Upper lobe of right lung (tissue), 1 donor: ENCODE measurements at regions not wholly inside any gene's neighbourhood (a gene's known extent, or its start where the extent isn't known, plus 50 kb on each side); places are given as distances from the start of the nearest gene placed in this dataset.
"Not testable (repeated sequence)": the region's sequence is repeated elsewhere in the genome, so short reads cannot be mapped to it uniquely, and the experiment has no call there.

Experiments used
- ATAC-seq: fragments of 200-7000 bp; cut with Tn5 transposase; one replicate; pipeline ENCODE4 v1.9.1; 2020; ENCODE audit warnings: mild to moderate bottlenecking, moderate library complexity
- DNase-seq: peaks from one replicate; pipeline ENCODE4 v3.0.0-alpha.2; 2020
- H3K27ac ChIP-seq: fragments of 200-600 bp; one replicate; pipeline ENCODE4 v1.8.0; 2022
- H3K27me3 ChIP-seq: fragments of 200-600 bp; one replicate; pipeline ENCODE4 v1.8.0; 2022; ENCODE audit warnings: mild to moderate bottlenecking
- H3K36me3 ChIP-seq: fragments of 200-600 bp; one replicate; pipeline ENCODE4 v1.8.0; 2022
- H3K4me1 ChIP-seq: fragments of 200-600 bp; one replicate; pipeline ENCODE4 v1.8.0; 2022
- H3K4me3 ChIP-seq: fragments of 200-600 bp; one replicate; pipeline ENCODE4 v1.8.0; 2022; ENCODE audit warnings: mild to moderate bottlenecking
- H3K9me3 ChIP-seq: fragments of 200-600 bp; one replicate; pipeline ENCODE4 v1.8.0; 2022
- intact Hi-C: fragments of 100-400 bp; cut with DNase I; formaldehyde crosslinking; loops from one replicate; pipeline ENCODE4 v1.11.0; 2022
- TF ChIP-seq, protein P1 (sequence below): fragments of 200-600 bp; IDR thresholded peaks from one replicate; pipeline ENCODE4 v1.8.0; 2022; ENCODE audit warnings: antibody characterized with exemption
- donor health status: DM: no; HTN: yes; CAD: no; lungs with severe emphysema.

DNA sequence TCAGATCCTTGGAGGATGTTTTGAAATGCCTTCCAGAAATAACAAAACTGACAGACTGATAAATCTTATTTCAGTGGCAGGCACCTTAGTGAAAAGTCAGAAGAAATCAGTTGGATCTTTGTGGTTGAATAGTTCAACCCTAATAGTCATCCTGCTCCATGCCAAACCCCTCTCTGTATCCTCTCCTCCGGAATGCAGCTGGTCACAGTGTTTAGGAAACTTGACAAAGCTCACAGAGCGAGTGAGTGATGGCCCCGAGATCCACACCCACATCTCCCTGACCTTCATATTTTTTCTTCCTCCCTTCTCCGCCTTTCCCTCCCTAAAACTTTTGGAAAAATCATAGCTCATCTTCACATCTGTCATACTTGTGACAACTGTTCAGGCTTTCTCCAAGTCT, 464.8 kb upstream of the CDH4 start:
- Histone ChIP-seq H3K4me1 (no peaks in the 10 kb centered on the region), H3K27me3 (no peaks in the 10 kb centered on the region), H3K4me3 (no peak overlapping the region), H3K9me3 (no peaks in the 10 kb centered on the region), H3K36me3 (no peaks in the 10 kb centered on the region), H3K27ac (no peak overlapping the region)
- DNase-seq (no peak), ATAC-seq (no peak)
- intact Hi-C loops = no loop called here
- TF ChIP-seq, protein P1, sequence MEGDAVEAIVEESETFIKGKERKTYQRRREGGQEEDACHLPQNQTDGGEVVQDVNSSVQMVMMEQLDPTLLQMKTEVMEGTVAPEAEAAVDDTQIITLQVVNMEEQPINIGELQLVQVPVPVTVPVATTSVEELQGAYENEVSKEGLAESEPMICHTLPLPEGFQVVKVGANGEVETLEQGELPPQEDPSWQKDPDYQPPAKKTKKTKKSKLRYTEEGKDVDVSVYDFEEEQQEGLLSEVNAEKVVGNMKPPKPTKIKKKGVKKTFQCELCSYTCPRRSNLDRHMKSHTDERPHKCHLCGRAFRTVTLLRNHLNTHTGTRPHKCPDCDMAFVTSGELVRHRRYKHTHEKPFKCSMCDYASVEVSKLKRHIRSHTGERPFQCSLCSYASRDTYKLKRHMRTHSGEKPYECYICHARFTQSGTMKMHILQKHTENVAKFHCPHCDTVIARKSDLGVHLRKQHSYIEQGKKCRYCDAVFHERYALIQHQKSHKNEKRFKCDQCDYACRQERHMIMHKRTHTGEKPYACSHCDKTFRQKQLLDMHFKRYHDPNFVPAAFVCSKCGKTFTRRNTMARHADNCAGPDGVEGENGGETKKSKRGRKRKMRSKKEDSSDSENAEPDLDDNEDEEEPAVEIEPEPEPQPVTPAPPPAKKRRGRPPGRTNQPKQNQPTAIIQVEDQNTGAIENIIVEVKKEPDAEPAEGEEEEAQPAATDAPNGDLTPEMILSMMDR = no peak

DNA sequence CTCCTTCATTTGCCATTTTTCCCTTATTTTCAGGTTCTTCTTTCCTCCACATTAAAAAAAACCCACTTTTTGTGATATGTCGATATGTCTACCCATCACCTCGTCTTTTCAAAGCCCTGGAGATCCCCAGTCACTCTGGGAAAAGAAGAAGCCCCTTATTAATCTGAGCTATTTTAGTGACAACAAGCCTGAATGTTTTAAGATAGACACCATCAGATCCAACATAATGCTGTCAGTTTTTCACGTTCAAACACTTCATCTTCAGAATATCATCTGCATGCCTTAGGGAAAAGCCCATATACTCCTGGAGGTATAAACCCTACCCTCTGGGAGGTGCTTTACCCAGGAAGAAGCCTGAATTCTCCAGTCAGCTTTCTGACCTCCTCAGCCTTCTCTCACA, 464.0 kb upstream of the CDH4 start:
- Histone ChIP-seq H3K27ac (no peak overlapping the region), H3K4me1 (no peaks in the 10 kb centered on the region), H3K36me3 (no peaks in the 10 kb centered on the region), H3K9me3 (no peaks in the 10 kb centered on the region), H3K27me3 (no peaks in the 10 kb centered on the region), H3K4me3 (no peak overlapping the region)
- intact Hi-C loops = no loop called here
- TF ChIP-seq, protein P1 = no peak
- DNase-seq = no peak
- no peak for ATAC-seq

DNA sequence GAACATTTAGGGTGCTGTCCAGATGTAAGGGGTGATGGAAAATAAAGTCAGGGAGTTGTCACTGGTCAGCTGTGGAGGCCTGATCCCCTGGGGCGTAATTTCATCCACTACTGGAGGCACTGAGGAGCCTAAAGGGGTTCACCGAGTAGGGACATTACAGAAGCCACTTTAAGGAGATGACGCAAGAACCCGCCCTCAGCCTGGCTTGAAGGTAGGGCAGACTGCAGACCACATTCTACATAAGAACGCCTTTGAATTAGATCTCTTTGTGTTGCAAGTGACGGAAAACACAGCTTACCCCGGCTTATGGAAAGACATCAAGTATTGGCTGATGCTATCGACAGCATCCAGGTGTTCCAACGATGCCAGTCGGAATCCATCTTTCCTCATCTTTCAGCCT, 462.7 kb upstream of the CDH4 start:
- intact Hi-C loops = no loop called here
- Histone ChIP-seq H3K9me3 (no peaks in the 10 kb centered on the region), H3K4me3 (no peak overlapping the region), H3K27ac (no peak overlapping the region), H3K27me3 (no peaks in the 10 kb centered on the region), H3K36me3 (no peaks in the 10 kb centered on the region), H3K4me1 (no peaks in the 10 kb centered on the region)
- DNase-seq (no peak), ATAC-seq (no peak)
- TF ChIP-seq, protein P1 = no peak

DNA sequence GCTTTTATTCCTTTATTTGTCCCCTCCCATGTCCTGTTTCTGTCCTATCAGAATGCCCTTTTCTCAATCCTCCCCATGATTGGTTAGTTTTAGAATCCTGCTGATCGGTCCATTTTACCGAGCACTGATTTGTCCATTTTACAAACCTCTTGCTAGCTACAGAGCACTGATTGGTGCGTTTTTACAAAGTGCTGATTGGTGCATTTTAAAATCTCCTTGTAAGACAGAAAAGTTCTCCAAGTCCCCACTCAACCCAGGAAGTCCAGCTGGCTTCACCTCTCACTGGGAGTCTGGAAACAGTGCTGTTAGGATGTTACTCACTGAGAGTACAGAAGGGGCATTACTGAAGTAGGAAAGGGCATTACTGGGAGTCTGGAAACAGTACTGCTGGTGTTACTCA, 461.7 kb upstream of the CDH4 start:
- DNase-seq, ATAC-seq, H3K27me3 ChIP-seq, H3K27ac ChIP-seq, H3K4me1 ChIP-seq, H3K4me3 ChIP-seq, H3K36me3 ChIP-seq, intact Hi-C loops, H3K9me3 ChIP-seq: not testable (repeated sequence)

DNA sequence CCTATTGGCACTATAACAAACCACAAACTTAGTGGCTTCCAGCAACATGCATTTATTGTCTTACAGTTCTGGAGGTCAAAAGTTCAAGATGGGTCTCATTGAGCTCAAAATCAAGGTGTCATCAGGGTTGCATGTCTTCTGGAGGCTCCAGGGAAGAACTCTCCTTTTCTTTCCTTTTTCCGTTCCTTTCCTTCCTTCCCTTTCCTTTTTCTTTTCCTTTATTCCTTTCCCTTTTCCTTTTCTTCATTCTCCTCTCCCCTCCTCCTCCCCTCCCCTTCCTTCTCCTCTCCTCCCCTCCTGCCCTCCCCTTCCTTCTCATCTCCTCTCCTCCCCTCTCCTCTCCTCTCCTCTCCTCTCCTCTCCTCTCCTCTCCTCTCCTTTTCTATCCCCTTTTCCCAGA, 460.2 kb upstream of the CDH4 start:
- TF ChIP-seq, protein P1 = no peak
- Histone ChIP-seq H3K9me3 (no peaks in the 10 kb centered on the region), H3K27me3 (no peaks in the 10 kb centered on the region), H3K4me3 (no peak overlapping the region), H3K27ac (no peak overlapping the region), H3K36me3 (no peaks in the 10 kb centered on the region), H3K4me1 (no peaks in the 10 kb centered on the region)
- ATAC-seq (no peak), DNase-seq (no peak)
- intact Hi-C loops = no loop called here

DNA sequence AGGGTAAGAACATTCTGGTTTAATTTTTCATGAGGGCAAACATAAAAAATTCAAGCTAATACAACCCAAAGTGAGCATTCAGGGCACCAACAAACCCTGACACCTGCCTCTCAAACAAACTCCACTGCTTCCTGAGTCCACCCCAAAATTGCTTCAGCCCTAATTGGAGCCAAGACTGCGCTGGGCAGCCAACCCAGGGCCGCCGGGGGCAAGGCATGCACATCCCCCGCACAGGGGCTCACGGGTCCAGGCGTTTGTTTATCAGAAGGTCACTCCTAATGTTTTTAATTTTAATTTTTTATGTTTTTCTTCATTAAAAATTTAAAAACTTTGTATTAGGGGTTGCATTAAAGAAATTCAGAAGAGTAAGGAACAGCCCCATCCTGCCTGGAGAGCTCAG, 459.1 kb upstream of the CDH4 start:
- H3K9me3 ChIP-seq = no peaks in the 10 kb centered on the region
- intact Hi-C loops = no loop called here
- DNase-seq (no peak), ATAC-seq (no peak)
- no peak overlapping the region for H3K4me3 ChIP-seq
- H3K27me3 ChIP-seq = no peaks in the 10 kb centered on the region
- no peaks in the 10 kb centered on the region for H3K4me1 ChIP-seq
- TF ChIP-seq, protein P1 = no peak
- H3K27ac ChIP-seq = no peak overlapping the region
- H3K36me3 ChIP-seq = no peaks in the 10 kb centered on the region
